Astrocyte (in vitro differentiated cells and primary cell): ENCODE measurements at regions not wholly inside any gene's neighbourhood (a gene's known extent, or its start where the extent isn't known, plus 50 kb on each side); places are given as distances from the start of the nearest gene placed in this dataset.

Source experiments
- DNase-seq: peaks from one replicate; pipeline ENCODE4 v3.0.0-alpha.2; 2010; ENCODE audit warnings: low read depth
- FAIRE-seq: peaks from 2 replicates; lab custom pipeline; 2011; peaks lifted over from hg19 to GRCh38; lab: Jason Lieb, UNC
- H2AFZ ChIP-seq: 2 replicates; pipeline ENCODE4 v1.6.0; 2012; ENCODE audit warnings: low read depth, low read length, inconsistent platforms
- H3K27ac ChIP-seq: 2 replicates; pipeline ENCODE4 v1.5.1; 2011; ENCODE audit warnings: low read depth, low read length, inconsistent platforms
- H3K27me3 ChIP-seq: 2 replicates; pipeline ENCODE4 v1.6.0; 2011; ENCODE audit warnings: low read length, inconsistent platforms; ENCODE audit not compliant: insufficient read depth
- H3K36me3 ChIP-seq: 2 replicates; pipeline ENCODE4 v1.5.1; 2011; ENCODE audit warnings: low read length, inconsistent platforms; ENCODE audit not compliant: insufficient read depth
- H3K4me1 ChIP-seq: 2 replicates; pipeline ENCODE4 v1.5.1; 2011; ENCODE audit warnings: low read length, inconsistent platforms; ENCODE audit not compliant: insufficient read depth
- H3K4me2 ChIP-seq: 2 replicates; pipeline ENCODE4 v1.6.0; 2012; ENCODE audit warnings: low read length, inconsistent platforms
- H3K4me3 ChIP-seq: 2 replicates; pipeline ENCODE4 v1.5.1; 2011; ENCODE audit warnings: low read depth, mild to moderate bottlenecking, low read length, inconsistent platforms; ENCODE audit not compliant: insufficient read depth
- H3K79me2 ChIP-seq: 2 replicates; pipeline ENCODE4 v1.6.0; 2012; ENCODE audit warnings: mild to moderate bottlenecking, low read length, inconsistent platforms; ENCODE audit not compliant: insufficient read depth
- H3K9ac ChIP-seq: 2 replicates; pipeline ENCODE4 v1.6.0; 2012; ENCODE audit warnings: mild to moderate bottlenecking, low read length, inconsistent platforms
- H3K9me3 ChIP-seq: 2 replicates; pipeline ENCODE4 v1.5.1; 2012; ENCODE audit warnings: low read depth, mild to moderate bottlenecking, low read length, inconsistent platforms; ENCODE audit not compliant: insufficient read depth
- H4K20me1 ChIP-seq: 2 replicates; pipeline ENCODE4 v1.6.0; 2012; ENCODE audit warnings: low read length, inconsistent platforms; ENCODE audit not compliant: insufficient read depth
- H3K27ac Mint-ChIP-seq: one replicate; pipeline ENCODE4 v1.8.0; 2021; ENCODE audit warnings: mild to moderate bottlenecking, mixed read lengths; ENCODE audit not compliant: unreplicated experiment
- H3K27me3 Mint-ChIP-seq: one replicate; pipeline ENCODE4 v1.8.0; 2021; ENCODE audit warnings: low read depth, mixed read lengths; ENCODE audit not compliant: unreplicated experiment
- H3K36me3 Mint-ChIP-seq: one replicate; pipeline ENCODE4 v1.8.0; 2021; ENCODE audit warnings: low read depth, mixed read lengths; ENCODE audit not compliant: unreplicated experiment
- H3K4me1 Mint-ChIP-seq: one replicate; pipeline ENCODE4 v1.8.0; 2021; ENCODE audit warnings: low read depth, mixed read lengths; ENCODE audit not compliant: unreplicated experiment
- H3K4me3 Mint-ChIP-seq: one replicate; pipeline ENCODE4 v1.8.0; 2021; ENCODE audit warnings: mild to moderate bottlenecking, moderate library complexity, mixed read lengths; ENCODE audit not compliant: unreplicated experiment
- H3K9me3 Mint-ChIP-seq: one replicate; pipeline ENCODE4 v1.8.0; 2021; ENCODE audit warnings: mild to moderate bottlenecking, mixed read lengths; ENCODE audit not compliant: unreplicated experiment
- EZH2 ChIP-seq: IDR thresholded peaks from 2 replicates; pipeline ENCODE4 v1.6.1; 2012; ENCODE audit warnings: mild to moderate bottlenecking, low read length, inconsistent platforms; ENCODE audit not compliant: insufficient read depth
- TF ChIP-seq, protein P1 (sequence below): IDR thresholded peaks from 2 replicates; pipeline ENCODE4 v1.5.1; 2011; ENCODE audit warnings: low read depth, mild to moderate bottlenecking, inconsistent platforms, low read length, moderate library complexity; ENCODE audit not compliant: insufficient read depth

DNA sequence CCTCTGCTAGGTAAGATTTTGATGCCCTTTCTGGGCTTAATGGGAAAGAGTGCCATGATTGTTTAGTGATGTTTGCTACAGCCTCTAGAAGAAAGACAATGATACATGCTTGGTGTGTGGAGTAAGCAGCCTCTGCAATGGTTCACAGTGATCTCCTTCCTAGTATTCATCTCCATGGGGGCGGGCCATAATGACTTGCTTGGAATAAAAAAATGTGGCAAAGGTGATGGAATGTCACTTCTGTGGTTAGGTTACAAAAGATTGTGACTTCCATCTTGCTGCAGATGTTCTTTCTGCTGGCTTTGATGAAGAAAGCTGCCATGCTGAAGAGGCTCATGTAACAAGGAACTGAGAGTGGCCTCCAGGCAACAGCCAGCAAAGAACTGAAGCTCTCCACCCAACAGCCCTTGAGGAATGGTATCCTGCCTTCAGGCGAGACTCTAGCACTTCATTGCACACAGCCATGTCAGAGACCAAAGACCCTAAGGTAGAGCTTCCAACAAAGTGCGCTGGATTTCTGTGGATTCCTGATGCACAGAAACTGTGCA lies 139.1 kb upstream of the LRIG1 start:
- H3K9ac ChIP-seq, result no peak overlapping the region
- no peak overlapping the region for H3K4me2 ChIP-seq
- no peak for DNase-seq
- H3K4me1 ChIP-seq, result no peaks in the 10 kb centered on the region
- Mint-ChIP-seq H3K4me3 (no peak overlapping the region), H3K27ac (no peak overlapping the region), H3K9me3 (peaks cover 5% of the 10 kb centered on the region), H3K27me3 (peaks cover 3% of the 10 kb centered on the region), H3K4me1 (peaks cover 7% of the 10 kb centered on the region), H3K36me3 (no peaks in the 10 kb centered on the region)
- TF ChIP-seq EZH2, result no peak
- TF ChIP-seq, protein P1, sequence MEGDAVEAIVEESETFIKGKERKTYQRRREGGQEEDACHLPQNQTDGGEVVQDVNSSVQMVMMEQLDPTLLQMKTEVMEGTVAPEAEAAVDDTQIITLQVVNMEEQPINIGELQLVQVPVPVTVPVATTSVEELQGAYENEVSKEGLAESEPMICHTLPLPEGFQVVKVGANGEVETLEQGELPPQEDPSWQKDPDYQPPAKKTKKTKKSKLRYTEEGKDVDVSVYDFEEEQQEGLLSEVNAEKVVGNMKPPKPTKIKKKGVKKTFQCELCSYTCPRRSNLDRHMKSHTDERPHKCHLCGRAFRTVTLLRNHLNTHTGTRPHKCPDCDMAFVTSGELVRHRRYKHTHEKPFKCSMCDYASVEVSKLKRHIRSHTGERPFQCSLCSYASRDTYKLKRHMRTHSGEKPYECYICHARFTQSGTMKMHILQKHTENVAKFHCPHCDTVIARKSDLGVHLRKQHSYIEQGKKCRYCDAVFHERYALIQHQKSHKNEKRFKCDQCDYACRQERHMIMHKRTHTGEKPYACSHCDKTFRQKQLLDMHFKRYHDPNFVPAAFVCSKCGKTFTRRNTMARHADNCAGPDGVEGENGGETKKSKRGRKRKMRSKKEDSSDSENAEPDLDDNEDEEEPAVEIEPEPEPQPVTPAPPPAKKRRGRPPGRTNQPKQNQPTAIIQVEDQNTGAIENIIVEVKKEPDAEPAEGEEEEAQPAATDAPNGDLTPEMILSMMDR, result no peak
- no peaks in the 10 kb centered on the region for H3K27me3 ChIP-seq
- H4K20me1 ChIP-seq, result no peaks in the 10 kb centered on the region
- H3K27ac ChIP-seq, result no peak overlapping the region
- FAIRE-seq, result no peak
- H3K36me3 ChIP-seq, result no peaks in the 10 kb centered on the region
- no peak overlapping the region for H2AFZ ChIP-seq
- H3K9me3 ChIP-seq, result peaks cover 3% of the 10 kb centered on the region
- no peak overlapping the region for H3K4me3 ChIP-seq
- no peaks in the 10 kb centered on the region for H3K79me2 ChIP-seq

DNA sequence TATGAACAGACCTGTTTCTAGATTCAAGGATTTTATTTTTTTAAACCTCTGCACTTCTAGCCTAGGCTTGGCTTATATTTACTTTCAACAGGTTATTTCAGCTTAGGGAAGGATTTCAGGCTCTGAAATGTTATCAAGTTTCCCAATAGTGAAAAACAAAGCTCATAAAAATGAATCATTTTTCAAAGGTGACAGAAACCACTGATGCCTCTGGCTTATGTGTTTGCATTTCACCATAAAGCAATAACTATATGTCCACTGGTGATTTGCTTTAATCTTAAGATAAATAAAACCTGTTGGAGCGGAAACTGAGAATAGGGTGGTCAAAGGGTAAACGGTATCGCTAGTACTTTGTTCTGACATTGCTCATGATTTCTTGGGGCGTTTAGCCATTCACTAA lies 141.2 kb upstream of the LRIG1 start:
- Mint-ChIP-seq H3K36me3 (no peaks in the 10 kb centered on the region), H3K4me1 (peaks cover 7% of the 10 kb centered on the region), H3K27me3 (no peaks in the 10 kb centered on the region), H3K27ac (no peak overlapping the region), H3K4me3 (no peak overlapping the region), H3K9me3 (peaks cover 8% of the 10 kb centered on the region)
- FAIRE-seq (no peak), DNase-seq (no peak)
- no peak overlapping the region for H3K27ac ChIP-seq
- H3K4me3 ChIP-seq, result no peak overlapping the region
- H3K9ac ChIP-seq, result no peak overlapping the region
- no peaks in the 10 kb centered on the region for H4K20me1 ChIP-seq
- no peak overlapping the region for H2AFZ ChIP-seq
- H3K79me2 ChIP-seq, result no peaks in the 10 kb centered on the region
- peaks cover 3% of the 10 kb centered on the region for H3K9me3 ChIP-seq
- no peaks in the 10 kb centered on the region for H3K27me3 ChIP-seq
- no peaks in the 10 kb centered on the region for H3K4me1 ChIP-seq
- TF ChIP-seq EZH2, result no peak
- TF ChIP-seq, protein P1, result no peak
- no peaks in the 10 kb centered on the region for H3K36me3 ChIP-seq
- H3K4me2 ChIP-seq, result no peak overlapping the region

DNA sequence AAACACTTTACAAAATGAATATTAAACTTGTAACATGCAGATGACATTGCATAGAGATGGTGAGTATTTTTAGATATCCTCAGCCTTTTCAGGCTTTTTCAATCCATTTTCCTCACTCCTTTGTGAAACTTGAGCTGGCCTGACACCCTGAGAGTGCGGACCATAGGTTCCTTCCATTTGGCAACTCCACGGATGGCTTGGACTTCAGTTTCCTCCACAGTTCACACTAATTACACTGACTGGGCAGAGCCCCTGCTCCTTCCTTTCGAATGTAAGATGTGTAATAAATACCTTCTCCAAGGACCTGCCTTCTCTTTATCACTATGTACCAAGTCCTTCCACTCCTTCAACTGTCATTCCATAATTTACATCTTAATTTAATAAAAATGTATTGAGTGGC lies 141.7 kb upstream of the LRIG1 start:
- Histone ChIP-seq H3K4me2 (no peak overlapping the region), H2AFZ (no peak overlapping the region), H3K9ac (no peak overlapping the region), H3K36me3 (no peaks in the 10 kb centered on the region), H3K79me2 (no peaks in the 10 kb centered on the region), H3K4me1 (no peaks in the 10 kb centered on the region), H3K9me3 (peaks cover 3% of the 10 kb centered on the region), H3K27me3 (no peaks in the 10 kb centered on the region), H4K20me1 (no peaks in the 10 kb centered on the region), H3K27ac (no peak overlapping the region), H3K4me3 (no peak overlapping the region)
- Mint-ChIP-seq H3K4me1 (peaks cover 7% of the 10 kb centered on the region), H3K27me3 (no peaks in the 10 kb centered on the region), H3K27ac (no peak overlapping the region), H3K4me3 (no peak overlapping the region), H3K36me3 (no peaks in the 10 kb centered on the region), H3K9me3 (peaks cover 8% of the 10 kb centered on the region)
- FAIRE-seq (no peak), DNase-seq (no peak)
- TF ChIP-seq EZH2, result no peak
- TF ChIP-seq, protein P1, result no peak
